Parathyroid adenoma (tissue), 2 donors: ENCODE measurements at regions not wholly inside any gene's neighbourhood (a gene's known extent, or its start where the extent isn't known, plus 50 kb on each side); places are given as distances from the start of the nearest gene placed in this dataset.

Source experiments
- H2AFZ ChIP-seq: fragments of 300-600 bp; sonication (generic); one replicate; pipeline ENCODE4 v1.7.0; 2017; ENCODE audit warnings: antibody characterized with exemption, mild to moderate bottlenecking
- H3K27ac ChIP-seq: fragments of 300-600 bp; sonication (generic); one replicate; pipeline ENCODE4 v1.7.0; 2017
- H3K27me3 ChIP-seq: fragments of 300-600 bp; sonication (generic); one replicate; pipeline ENCODE4 v1.7.0; 2017; ENCODE audit warnings: low read length; ENCODE audit not compliant: control insufficient read depth, insufficient read depth
- H3K36me3 ChIP-seq: fragments of 300-600 bp; sonication (generic); one replicate; pipeline ENCODE4 v1.7.0; 2017; ENCODE audit warnings: low read length; ENCODE audit not compliant: control insufficient read depth, insufficient read depth
- H3K4me1 ChIP-seq: fragments of 300-600 bp; sonication (generic); one replicate; pipeline ENCODE4 v1.7.0; 2017; ENCODE audit warnings: control low read depth
- H3K4me2 ChIP-seq: fragments of 300-600 bp; sonication (generic); one replicate; pipeline ENCODE4 v1.7.0; 2017; ENCODE audit warnings: low read length
- H3K4me3 ChIP-seq: fragments of 300-600 bp; sonication (generic); one replicate; pipeline ENCODE4 v1.7.0; 2017; ENCODE audit warnings: low read depth, low read length
- H3K79me2 ChIP-seq: fragments of 300-600 bp; sonication (generic); one replicate; pipeline ENCODE4 v1.7.0; 2017; ENCODE audit warnings: control low read depth
- H3K9ac ChIP-seq: fragments of 300-600 bp; sonication (generic); one replicate; pipeline ENCODE4 v1.7.0; 2017; ENCODE audit warnings: mild to moderate bottlenecking
- H3K9me3 ChIP-seq: fragments of 300-600 bp; sonication (generic); one replicate; pipeline ENCODE4 v1.7.0; 2017; ENCODE audit warnings: low read length; ENCODE audit not compliant: control insufficient read depth
- TF ChIP-seq, protein P1 (sequence below): fragments of 300-600 bp; sonication (generic); IDR thresholded peaks from one replicate; pipeline ENCODE4 v1.7.0; 2017; ENCODE audit warnings: antibody characterized with exemption, mild to moderate bottlenecking
- donor health status: primary hyperparathyroidism.

DNA sequence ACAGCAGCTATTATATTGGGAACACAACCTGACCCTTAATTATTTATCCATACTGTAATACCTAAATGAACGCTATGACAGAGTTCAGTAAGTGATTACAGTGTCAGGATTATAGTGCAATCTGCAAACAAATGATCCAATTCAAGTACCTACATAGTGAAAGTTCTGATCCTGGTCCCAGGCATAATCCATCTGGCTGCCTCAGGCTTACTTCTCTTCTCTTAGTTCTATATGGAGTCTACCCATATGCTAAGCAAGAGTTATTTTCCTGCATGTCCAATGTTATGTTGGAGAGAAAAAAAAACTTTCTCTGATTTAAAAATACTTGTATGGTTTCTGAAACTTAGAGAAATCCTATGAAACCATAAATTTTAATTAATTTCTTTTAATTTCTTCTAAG lies 1487.7 kb upstream of the SLC10A2 start:
- Histone ChIP-seq H3K9me3 (no peaks in the 10 kb centered on the region), H3K4me2 (no peak overlapping the region), H3K9ac (no peak overlapping the region), H3K4me3 (no peak overlapping the region), H3K27ac (no peak overlapping the region), H3K36me3 (no peaks in the 10 kb centered on the region), H3K79me2 (no peaks in the 10 kb centered on the region), H2AFZ (no peak overlapping the region), H3K27me3 (no peaks in the 10 kb centered on the region), H3K4me1 (no peaks in the 10 kb centered on the region)
- TF ChIP-seq, protein P1, sequence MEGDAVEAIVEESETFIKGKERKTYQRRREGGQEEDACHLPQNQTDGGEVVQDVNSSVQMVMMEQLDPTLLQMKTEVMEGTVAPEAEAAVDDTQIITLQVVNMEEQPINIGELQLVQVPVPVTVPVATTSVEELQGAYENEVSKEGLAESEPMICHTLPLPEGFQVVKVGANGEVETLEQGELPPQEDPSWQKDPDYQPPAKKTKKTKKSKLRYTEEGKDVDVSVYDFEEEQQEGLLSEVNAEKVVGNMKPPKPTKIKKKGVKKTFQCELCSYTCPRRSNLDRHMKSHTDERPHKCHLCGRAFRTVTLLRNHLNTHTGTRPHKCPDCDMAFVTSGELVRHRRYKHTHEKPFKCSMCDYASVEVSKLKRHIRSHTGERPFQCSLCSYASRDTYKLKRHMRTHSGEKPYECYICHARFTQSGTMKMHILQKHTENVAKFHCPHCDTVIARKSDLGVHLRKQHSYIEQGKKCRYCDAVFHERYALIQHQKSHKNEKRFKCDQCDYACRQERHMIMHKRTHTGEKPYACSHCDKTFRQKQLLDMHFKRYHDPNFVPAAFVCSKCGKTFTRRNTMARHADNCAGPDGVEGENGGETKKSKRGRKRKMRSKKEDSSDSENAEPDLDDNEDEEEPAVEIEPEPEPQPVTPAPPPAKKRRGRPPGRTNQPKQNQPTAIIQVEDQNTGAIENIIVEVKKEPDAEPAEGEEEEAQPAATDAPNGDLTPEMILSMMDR: no peak

DNA sequence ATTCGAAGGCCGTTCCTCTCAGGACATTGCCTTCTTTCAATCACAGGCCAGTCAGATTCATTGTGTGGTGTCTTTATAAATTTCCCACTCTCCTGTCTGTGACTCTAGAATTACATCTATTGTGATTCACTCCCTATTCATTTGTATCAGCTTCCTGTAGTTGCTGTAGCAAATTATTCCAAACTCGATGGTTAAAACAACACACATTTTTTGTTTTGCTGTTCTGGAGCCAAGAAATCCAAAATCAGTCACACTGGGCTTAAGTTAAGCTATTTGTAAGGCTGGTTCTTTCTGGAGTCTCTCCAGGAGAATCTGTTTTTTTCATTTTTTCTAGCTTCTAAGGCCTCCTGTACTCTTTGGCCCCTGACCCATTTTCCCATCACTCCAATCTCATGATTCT lies 1487.0 kb upstream of the SLC10A2 start:
- Histone ChIP-seq H3K79me2 (no peaks in the 10 kb centered on the region), H3K4me3 (no peak overlapping the region), H3K9me3 (no peaks in the 10 kb centered on the region), H3K36me3 (no peaks in the 10 kb centered on the region), H3K27me3 (no peaks in the 10 kb centered on the region), H3K4me1 (no peaks in the 10 kb centered on the region), H2AFZ (no peak overlapping the region), H3K4me2 (no peak overlapping the region), H3K9ac (no peak overlapping the region), H3K27ac (no peak overlapping the region)
- TF ChIP-seq, protein P1: no peak

DNA sequence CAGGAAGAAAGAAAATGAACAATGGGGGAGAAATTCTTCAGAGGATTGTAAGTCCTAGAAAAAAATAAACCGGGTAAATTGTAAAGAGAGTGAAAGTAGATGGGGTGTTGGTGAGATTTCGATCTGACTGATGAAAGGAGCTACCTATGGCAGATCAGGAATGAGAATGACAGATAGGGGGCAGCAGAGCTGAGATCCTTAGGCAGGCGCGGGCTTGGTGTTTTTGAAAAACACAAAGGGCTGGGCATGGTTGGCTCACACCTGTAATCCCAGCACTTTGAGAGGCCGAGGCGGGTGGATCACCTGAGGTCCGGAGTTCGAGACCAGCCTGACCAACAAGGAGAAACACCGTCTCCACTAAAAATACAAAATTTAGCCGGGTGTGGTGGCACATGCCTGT lies 1468.6 kb upstream of the SLC10A2 start:
- no peak overlapping the region for H3K27ac ChIP-seq
- no peaks in the 10 kb centered on the region for H3K27me3 ChIP-seq
- H3K79me2 ChIP-seq: no peaks in the 10 kb centered on the region
- H3K36me3 ChIP-seq: no peaks in the 10 kb centered on the region
- no peak overlapping the region for H2AFZ ChIP-seq
- no peak overlapping the region for H3K9ac ChIP-seq
- TF ChIP-seq, protein P1: no peak
- no peaks in the 10 kb centered on the region for H3K9me3 ChIP-seq
- no peak overlapping the region for H3K4me2 ChIP-seq
- H3K4me1 ChIP-seq: no peaks in the 10 kb centered on the region
- no peak overlapping the region for H3K4me3 ChIP-seq

DNA sequence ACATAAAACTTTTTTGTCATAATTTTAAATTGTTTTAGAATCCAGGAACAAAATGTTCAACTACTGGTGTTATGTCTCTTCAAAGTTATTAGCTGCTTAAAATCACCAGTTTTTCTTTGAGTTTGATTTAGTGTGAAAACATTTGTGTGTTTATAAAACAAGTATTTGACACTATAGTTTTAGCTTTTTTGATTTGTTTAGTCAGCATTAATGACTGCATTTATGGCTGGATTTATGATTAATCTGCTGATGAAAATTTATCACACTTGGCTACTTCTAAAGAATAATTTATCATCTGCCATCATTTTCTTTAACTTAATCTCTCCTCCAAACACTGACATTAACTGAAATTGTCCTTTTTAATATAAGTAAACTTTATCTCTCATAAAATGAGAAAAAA lies 1465.9 kb upstream of the SLC10A2 start:
- Histone ChIP-seq H3K4me2 (no peak overlapping the region), H3K9ac (no peak overlapping the region), H3K36me3 (no peaks in the 10 kb centered on the region), H3K27me3 (no peaks in the 10 kb centered on the region), H3K27ac (no peak overlapping the region), H2AFZ (no peak overlapping the region), H3K9me3 (no peaks in the 10 kb centered on the region), H3K4me3 (no peak overlapping the region), H3K79me2 (no peaks in the 10 kb centered on the region), H3K4me1 (no peaks in the 10 kb centered on the region)
- TF ChIP-seq, protein P1: no peak

DNA sequence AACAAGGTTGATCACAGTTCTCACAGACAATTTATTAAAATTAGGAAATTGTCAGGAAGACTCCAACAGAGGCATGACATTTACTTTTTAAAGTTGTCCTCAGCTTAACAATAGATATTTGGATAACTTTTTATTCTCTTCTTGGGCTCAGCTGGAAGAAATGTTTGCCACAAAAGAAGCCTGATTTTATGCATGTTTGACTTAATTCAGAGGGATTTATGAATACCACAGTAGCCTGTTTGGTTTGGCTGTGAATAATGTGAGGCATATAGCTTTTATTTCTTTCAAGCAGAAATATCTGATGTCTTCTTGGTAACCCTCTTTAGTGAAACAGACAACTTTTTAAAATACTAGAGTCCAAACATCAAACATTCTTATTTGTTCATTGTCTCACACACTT lies 1464.5 kb upstream of the SLC10A2 start:
- H3K27me3 ChIP-seq: no peaks in the 10 kb centered on the region
- H3K4me1 ChIP-seq: no peaks in the 10 kb centered on the region
- no peaks in the 10 kb centered on the region for H3K79me2 ChIP-seq
- H3K4me3 ChIP-seq: no peak overlapping the region
- H3K36me3 ChIP-seq: no peaks in the 10 kb centered on the region
- H2AFZ ChIP-seq: no peak overlapping the region
- no peaks in the 10 kb centered on the region for H3K9me3 ChIP-seq
- H3K4me2 ChIP-seq: no peak overlapping the region
- no peak overlapping the region for H3K27ac ChIP-seq
- TF ChIP-seq, protein P1: no peak
- no peak overlapping the region for H3K9ac ChIP-seq
